ENCODE measurements at regions not wholly inside any gene's neighbourhood (a gene's known extent, or its start where the extent isn't known, plus 50 kb on each side); places are given as distances from the start of the nearest gene placed in this dataset.

DNA sequence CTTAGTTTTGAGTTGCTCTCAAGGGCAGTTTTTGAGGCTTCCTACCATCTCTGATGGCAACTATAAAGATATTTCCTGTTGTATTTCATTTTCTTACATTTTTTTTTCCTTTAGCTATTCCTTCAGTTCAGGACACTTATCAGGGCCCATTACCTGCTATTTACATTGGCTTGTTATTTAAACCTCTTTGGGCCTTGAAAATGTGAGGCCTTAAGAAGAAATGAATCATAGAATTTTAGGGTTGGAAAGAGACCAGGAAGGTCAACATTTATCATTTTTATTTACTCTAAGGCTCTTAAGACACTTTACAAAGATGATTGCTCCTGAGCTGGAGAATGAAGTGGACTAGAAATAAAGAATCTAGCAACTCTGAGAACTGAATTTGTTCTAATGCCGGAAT, 335.2 kb downstream of the DTWD2 start:
- TF ChIP-seq, protein P1, sequence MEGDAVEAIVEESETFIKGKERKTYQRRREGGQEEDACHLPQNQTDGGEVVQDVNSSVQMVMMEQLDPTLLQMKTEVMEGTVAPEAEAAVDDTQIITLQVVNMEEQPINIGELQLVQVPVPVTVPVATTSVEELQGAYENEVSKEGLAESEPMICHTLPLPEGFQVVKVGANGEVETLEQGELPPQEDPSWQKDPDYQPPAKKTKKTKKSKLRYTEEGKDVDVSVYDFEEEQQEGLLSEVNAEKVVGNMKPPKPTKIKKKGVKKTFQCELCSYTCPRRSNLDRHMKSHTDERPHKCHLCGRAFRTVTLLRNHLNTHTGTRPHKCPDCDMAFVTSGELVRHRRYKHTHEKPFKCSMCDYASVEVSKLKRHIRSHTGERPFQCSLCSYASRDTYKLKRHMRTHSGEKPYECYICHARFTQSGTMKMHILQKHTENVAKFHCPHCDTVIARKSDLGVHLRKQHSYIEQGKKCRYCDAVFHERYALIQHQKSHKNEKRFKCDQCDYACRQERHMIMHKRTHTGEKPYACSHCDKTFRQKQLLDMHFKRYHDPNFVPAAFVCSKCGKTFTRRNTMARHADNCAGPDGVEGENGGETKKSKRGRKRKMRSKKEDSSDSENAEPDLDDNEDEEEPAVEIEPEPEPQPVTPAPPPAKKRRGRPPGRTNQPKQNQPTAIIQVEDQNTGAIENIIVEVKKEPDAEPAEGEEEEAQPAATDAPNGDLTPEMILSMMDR (IDR thresholded peaks at IDR 0.05; ENCODE audit: poor library complexity, severe bottlenecking): no peak
- TF ChIP-seq, protein P2, sequence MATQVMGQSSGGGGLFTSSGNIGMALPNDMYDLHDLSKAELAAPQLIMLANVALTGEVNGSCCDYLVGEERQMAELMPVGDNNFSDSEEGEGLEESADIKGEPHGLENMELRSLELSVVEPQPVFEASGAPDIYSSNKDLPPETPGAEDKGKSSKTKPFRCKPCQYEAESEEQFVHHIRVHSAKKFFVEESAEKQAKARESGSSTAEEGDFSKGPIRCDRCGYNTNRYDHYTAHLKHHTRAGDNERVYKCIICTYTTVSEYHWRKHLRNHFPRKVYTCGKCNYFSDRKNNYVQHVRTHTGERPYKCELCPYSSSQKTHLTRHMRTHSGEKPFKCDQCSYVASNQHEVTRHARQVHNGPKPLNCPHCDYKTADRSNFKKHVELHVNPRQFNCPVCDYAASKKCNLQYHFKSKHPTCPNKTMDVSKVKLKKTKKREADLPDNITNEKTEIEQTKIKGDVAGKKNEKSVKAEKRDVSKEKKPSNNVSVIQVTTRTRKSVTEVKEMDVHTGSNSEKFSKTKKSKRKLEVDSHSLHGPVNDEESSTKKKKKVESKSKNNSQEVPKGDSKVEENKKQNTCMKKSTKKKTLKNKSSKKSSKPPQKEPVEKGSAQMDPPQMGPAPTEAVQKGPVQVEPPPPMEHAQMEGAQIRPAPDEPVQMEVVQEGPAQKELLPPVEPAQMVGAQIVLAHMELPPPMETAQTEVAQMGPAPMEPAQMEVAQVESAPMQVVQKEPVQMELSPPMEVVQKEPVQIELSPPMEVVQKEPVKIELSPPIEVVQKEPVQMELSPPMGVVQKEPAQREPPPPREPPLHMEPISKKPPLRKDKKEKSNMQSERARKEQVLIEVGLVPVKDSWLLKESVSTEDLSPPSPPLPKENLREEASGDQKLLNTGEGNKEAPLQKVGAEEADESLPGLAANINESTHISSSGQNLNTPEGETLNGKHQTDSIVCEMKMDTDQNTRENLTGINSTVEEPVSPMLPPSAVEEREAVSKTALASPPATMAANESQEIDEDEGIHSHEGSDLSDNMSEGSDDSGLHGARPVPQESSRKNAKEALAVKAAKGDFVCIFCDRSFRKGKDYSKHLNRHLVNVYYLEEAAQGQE (IDR thresholded peaks at IDR 0.05; ENCODE audit: borderline replicate concordance): no peak
- TF ChIP-seq POLR2AphosphoS5 (IDR thresholded peaks at IDR 0.05): no peak
- no peak for TF ChIP-seq EZH2 (IDR thresholded peaks at IDR 0.05; ENCODE audit: borderline replicate concordance, insufficient read depth, low read length, poor library complexity, severe bottlenecking)
- TF ChIP-seq TAF1 (IDR thresholded peaks at IDR 0.05; ENCODE audit: low read depth): no peak
- no peak for TF ChIP-seq RAD21 (conservative IDR thresholded peaks at IDR 0.05)
- TF ChIP-seq EP300 (conservative IDR thresholded peaks at IDR 0.05; ENCODE audit: poor library complexity, severe bottlenecking): no peak
- TF ChIP-seq SMC3 (conservative IDR thresholded peaks at IDR 0.05; ENCODE audit: poor library complexity): no peak
